Amygdala (tissue), 56 donors: ENCODE measurements at regions not wholly inside any gene's neighbourhood (a gene's known extent, or its start where the extent isn't known, plus 50 kb on each side); places are given as distances from the start of the nearest gene placed in this dataset.
"Not testable (repeated sequence)": the region's sequence is repeated elsewhere in the genome, so short reads cannot be mapped to it uniquely, and the experiment has no call there.

Experiments used
- DNase-seq, 56 donors: peaks; one replicate each; lab custom pipeline; 2025; lab: John Stamatoyannopoulos, UW

DNA sequence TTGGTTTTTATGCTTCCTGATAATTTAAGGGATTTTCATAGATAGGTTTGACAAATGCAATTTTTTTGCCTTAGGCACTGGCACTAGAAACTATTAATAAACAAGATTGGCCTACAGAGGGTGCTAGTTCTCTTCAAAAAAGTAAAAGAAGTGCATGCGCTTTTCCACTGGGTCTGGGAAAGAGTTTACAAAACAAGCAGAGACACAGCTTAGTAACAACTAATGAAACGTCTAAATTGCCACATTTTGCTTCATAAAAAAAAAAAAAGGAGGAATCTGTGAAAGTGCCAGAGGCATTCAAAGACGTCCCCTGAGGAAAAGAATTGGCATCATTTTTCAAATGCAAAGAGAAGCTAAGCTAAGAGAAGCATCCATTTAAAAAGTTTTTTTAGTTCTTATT is 58.3 kb upstream of the EEA1 start:
- peak in 8 of 56 donors; percentile 2 to 68 (median 18) for DNase-seq

DNA sequence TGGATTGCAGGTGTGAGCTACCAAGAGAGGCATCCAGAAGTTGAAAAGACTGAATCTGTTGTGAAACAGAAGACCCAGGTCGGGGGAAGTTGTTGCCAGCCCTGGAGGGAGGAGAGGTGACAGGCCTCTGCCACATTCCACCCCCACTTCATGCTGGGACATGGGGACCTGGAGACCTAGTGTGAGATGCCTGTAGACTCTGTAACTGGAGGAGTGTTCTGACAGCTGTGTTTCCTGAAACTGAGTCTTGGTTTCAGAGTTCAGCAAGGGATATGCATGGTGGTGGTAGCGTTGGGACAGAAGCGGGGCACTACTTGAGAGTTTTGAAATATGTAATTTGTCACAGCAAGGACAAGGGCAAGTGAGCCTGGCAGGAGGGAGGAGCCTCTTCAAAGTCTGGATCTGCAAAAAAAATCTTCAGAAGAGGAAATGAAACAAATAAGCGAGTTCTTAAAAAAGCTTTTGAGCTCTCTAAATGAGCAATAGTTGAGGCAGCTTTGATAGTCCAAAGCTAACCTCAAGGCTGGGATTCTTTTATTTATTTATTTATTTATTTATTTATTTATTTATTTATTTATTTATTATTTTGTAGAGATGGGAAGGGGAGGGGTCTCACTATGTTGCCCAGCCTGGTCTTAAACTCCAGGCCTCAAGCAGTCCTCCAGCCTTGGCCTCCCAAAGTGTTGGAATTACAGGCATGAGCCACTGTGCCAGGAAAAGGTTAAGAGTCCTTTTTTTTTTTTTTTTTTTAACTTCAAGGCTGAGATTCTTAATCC is 58.9 kb upstream of the EEA1 start:
- DNase-seq = peak in 1 of 56 donors; percentile 2

DNA sequence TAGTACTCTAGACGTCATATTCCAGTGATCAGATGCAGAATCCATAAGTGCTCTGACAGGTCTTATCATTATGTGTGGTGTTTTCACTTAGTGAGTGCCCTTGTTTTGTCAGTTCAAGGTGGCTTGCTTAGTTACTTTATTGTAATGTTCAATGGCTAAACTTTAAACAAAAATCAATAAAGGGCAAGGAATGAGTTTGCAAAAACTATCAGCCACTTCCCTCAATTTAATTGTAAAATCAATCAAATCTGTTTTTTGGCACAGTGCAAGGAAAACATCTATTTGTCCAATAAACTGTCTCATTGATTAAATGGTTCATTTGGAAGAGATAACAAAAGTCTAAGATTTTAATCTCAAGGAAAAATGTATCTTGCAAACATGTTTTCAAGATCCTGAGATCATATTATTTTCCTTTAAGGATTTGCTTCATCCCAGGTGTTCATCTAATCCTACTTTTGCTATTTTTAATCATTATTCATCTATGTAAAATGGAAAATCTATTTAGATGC is 59.6 kb upstream of the EEA1 start:
- DNase-seq = no peak

DNA sequence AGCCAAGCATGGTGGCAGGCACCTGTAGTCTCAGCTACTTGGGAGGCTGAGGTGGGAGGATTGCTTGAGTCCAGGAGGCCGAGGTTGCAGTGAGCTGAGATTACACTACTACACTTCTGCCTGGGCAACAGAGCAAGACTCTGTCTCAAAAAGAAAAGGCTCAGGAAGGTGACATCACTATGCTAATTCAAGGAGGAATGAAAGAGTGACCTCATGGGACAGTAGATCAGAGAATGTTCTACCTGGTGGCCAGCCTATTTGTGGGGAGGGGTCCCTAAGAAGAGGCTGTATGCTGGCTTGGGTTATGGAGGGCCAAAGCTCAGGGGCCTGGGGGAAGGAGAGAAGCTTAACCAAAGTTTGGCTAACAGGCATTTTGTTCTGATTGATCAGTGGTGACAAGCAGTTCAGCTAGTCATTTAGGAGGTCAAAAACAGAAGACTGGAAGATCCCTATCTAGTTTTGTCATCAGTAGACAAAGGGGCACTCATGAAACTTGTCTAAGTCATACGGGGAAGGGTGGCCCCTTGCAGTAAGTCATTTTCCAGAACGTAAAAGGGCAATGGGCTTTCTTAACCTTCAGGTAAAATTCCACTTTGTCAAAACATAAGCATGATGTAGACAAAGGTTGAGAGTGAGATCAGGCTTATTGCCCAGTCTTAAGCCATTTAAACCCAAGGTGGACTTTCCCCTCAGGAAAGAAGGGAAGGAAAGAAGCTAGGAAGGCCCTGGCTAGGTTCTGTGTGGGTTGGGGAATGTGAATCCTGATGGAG is 60.8 kb upstream of the EEA1 start:
- DNase-seq = no peak

DNA sequence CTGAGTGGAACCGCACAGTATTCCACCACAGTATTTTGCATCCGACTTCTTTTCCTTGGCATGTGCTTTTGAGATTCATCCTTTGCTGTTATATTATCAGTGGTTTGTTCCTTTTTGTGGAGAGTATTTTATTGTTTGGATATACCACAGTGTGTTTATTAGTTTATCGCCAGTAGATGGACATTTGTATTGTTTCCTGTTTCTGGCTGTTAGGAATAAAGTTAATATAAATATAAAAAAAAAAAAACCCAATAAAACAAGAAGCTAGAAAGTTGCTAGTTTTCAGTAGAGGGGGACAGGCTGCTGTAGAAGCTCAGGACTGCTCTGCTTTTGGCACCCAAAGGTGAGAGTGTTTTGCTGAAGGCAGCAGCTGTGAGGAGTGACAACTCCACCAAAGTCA is 62.0 kb upstream of the EEA1 start:
- DNase-seq = no peak

DNA sequence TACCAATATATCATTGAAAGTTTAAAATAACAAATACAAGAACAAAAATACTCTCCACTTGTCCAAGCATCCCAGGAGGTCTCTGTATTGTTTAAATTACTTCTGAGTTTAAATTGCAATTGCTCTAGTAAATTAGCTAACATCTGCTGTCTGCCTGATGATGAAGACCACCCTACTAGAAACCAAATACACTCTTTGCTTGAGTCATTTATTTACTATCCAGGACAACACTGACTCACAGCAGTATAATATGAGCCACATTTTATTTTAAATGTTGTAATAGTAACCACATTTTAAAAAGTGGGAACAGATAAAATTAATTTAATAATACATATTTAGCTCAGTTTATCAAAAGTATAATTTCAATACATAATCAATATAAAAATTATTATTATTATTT is 62.9 kb upstream of the EEA1 start:
- no peak for DNase-seq

DNA sequence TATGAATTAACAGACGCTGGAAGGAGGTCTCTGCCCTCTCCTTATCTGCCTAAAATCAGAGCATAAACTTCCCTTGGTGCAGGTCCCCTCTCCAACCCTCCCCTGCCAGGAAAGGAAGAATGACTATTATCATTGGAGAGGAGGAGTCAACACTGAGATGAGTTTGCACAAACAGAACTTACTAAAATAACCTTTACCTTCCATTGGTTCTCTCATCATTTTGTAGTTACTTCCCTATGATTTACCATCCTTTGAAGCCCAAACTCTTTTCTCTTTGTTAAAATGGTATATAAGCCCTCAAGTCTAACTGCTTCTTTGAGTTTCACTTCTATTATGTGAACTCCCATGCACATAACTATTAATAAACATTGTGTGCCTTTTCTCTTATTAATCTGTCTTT is 64.2 kb upstream of the EEA1 start:
- DNase-seq = no peak

DNA sequence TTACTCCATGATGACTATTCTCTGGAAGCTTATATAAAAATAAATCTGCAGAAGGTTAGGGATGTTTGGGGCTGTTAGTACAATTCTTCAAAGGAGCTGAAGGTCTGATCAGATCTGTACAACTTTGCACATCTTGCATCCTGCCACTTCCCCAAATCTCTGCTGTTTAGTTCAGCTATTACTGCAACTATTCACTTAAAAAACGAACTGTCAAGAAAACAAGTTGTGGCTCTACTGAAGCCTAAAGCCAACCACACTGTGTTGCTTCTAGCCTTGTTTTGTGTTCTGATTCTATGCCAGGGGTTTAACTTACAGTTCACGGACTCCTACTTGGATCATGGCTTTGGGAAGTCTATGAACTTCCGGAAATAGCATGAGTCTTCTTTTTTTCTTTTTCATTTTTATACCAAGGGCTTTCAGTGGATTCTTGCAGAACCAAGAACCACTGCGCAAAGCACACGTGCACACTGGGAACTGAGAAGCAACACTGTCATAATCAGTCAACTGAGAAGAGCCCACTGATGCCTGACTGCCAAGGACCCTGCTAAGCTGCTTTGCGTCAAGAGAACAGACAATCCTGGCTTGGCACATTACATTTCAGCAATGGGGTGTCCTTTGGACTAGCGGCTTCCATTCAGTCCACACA is 66.3 kb upstream of the EEA1 start:
- DNase-seq = no peak

DNA sequence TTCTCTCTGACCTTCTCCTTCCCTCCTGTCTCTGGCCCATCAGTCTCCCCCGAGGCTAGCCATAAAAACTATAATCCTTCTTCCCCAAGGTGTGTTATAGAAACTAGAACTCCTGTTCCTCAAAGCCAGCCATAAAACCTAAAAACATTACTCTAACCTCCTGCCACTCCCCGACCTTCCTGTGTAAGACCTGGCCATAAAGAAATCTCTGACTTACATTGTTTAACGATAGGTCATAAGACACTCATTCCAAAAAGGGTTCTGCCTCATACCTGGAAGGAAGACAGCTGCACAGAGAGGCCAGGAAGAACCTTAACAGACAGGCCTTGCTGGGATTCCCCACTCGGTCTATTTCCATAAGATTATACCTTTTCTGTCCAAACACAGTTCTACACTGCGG is 70.9 kb upstream of the EEA1 start:
- no peak for DNase-seq

DNA sequence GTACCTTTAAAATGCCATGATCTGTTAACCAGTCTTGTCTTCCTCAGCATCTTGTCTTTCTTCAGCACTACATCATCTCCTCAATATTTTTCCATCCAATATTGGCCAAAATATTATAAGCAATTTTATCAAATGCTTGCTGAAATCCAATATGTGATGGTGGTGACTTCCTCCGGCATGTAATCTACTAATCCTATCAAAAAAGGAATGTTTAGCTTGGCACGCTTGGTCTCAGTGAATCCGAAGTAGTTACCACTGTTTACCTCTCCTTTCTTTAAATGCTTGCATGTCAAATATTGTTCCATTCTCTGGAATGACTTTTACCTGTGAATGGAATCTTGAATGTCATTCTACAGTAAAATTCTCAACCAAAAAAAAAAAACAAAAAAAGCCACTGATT is 72.3 kb upstream of the EEA1 start:
- no peak for DNase-seq

DNA sequence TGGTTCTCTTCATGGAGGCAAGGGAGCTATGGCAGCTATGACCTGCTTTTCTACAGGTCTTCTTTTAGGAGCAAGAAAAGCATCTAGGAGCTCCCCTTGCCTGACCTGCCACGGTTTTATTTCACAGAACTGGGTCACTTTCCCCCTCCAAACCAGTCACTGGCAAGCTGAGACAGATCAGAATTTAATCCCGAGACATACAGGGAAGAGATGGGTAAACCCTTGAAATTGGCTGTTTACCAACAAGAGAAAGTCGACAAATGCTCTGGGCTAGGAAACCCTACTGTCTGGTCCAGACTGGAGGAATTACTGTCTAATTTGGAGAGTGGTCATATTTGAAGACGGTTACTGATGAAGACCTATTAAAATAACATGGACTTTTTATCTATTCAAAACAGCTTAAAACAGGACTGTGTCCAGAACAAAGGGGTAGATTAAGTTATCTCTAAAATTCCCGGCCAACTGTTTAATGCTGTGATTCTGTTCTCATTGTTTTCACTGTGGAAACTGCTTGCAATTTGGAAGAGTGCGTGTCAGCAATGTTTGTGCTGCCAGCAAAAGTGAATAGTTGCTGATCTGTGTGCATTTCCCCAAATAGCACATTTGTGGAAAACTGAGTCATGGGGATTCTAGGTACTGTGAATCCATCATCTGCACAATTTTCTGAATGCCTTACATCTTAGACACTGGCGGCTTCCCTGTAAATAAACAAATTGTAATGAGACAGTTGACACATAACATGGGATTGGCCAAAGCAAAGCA is 73.4 kb upstream of the EEA1 start:
- peak in 1 of 56 donors; percentile 4 for DNase-seq

DNA sequence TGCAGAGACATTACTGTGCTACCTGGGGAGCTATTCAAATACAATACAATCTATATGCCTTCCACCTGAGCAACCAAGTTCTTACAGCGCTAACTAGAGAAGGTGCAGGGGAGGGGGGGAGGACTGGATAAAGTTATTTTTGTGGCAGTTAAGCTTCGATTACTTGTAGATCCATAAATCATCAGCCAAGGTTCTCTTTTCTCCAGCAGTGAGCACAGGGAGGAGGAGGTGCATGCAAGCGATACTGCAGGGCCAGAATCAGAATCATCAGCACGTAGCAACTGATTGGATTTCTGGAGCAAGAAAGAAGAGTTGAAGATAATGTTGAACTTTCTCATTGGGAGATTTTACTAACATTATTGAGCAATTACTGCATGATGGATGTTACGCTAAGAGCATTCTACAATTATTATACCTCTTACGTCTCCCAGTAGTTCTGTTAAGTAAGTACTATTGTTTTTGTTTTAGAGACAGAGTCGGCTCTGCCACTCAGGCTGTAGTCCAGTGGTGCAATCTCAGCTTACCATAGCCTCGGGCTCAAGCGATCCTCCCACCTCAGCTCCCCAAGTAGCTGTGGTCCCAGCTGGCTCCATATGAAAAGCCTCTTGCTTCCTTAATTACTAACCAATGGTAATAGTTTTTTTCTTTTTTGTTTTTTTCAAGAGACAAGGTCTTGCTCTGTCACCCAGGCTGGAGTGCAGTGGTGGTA is 74.6 kb upstream of the EEA1 start:
- no peak for DNase-seq

DNA sequence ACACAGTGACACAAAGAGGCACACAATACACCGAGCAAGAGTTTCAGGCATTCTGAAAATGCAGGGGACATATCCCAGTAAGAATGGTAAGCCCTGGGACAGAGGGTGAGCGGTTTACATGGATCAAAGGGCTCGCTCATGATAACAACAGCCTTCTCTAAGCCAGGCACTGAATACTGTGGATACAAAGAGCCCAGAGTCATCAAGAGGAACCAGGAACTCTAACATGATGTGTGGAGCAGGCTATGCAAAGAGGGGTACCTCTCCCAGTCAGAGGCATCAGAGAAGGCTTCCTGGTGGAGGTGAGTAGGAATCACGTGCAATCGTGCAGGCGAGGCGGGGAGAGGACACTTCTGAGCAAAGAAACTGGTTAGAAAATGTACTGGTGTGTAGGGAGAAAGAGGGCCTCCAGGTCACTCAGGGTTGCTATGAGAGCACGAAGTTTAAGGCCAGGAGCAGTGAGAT is 76.9 kb upstream of the EEA1 start:
- DNase-seq = no peak

DNA sequence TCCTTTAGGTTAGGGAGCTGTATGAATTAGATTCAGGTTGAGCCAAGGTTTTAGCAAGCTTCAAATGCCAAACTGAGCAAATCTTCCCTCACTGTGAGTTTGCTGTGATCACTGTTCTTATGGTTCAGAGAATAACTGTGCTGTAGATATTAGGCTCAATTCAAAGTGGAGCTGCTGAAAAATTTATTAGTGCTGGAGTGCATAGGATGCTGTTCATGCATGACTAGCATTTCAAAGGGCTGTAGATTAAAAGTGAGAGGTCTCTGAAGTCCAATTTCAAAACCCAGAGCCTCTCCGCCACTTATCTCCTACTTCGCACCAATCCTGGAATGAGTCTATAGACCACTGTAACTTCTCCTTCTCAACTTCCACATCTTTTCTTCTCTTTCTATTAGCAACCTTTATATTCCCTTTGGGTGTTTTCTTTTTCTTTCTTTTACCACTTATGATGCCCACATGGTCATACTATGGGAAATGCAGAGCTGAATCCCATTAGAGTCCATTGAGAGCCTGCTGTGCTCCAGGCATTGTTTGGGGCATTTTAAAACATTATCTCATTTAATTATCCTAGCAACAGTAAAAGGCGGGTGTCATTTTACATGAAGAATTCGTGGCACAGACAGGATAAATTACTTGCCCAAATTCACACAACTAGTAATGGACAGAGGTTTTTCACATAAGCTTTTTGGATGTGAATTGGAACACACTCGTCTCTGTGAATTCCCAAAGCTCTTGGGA is 77.5 kb upstream of the EEA1 start:
- DNase-seq = no peak

DNA sequence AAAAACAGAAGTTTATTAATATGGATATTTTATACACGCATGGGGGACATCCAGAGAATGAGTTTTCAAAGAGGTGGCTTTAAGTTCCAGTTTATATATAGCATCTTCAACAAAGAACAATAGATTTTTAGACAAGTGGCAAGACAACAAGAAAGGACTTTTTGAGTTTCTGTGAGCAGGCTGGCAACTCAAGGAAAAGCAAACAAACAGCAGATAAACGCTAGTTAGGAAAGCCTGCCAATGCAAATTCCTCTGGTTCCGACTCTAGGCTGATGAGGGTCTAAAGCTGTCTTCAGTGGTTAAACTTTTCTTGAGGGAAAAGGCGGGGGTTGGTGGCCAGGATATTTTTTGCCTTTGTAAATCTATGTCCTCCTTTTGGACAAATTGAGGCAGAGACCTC is 78.4 kb upstream of the EEA1 start:
- no peak for DNase-seq

DNA sequence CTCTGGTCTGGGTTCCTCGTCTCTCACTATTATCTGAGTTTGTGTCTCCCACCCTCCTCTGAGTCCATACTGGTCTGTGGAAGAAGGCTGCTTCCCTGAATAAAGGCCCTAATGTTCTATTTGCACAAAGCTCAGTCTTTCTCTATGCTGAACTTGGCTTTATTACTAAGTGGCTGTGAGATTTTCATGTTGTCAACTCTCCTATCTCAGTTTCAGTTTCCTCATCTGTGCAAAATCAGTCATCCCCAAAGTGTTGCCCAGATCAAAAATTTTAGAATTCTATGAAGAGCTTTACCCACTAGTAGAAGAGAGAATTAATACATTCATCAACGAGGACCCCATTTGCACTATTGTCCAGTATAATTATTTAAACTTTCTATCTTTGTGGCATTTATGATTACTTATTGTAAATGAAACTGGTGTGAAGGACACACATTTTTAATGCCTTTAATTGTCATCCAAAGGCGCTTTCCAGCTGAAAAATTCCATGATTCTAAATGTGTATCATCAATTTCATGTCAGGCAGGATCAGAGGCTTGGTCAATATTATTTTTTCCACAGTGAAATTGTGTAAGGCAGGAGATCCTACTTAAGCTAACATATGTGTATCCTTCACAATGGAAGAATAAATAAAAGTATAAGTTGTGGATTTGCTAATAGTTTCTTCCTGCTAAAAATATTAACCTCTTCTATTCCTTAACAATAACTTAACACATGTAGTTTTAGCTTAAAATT is 79.1 kb upstream of the EEA1 start:
- DNase-seq = no peak

DNA sequence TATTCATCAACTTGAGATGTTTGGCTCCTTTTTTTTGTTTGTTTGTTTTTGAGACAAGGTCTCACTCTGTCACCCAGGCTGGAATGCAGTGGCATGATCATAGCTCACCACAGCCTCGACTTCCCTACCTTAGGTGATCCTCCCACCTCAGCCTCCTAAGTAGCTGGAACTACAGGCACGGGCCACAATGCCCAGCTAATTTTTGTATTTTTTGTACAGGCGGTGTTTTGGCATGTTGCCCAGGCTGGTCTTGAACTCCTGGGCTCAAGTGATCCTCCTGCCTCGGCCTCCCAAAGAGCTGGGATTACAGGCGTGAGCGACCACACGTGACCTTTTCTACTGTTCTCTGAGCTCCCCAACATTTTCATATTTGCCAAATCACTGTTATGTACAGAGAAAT is 79.8 kb upstream of the EEA1 start:
- DNase-seq = not testable (repeated sequence)

DNA sequence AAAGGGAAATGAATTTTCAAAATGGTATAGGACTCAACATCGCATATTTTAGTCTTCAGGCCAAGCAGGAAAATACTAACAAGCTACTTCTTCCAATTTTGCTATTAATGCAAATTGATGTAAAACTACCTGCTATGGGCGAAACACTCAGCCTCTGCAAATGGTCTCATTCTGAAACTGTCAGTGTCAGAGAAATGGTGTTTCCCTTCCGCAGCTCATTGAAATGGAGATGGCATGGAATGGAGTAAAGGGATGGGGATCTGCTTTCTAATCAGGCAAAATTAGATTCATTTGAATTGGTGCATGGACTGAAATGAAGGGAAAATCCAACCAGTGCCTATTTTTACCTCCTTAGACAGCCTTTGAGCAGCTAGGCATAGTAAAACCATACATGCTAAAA is 80.4 kb upstream of the EEA1 start:
- no peak for DNase-seq

DNA sequence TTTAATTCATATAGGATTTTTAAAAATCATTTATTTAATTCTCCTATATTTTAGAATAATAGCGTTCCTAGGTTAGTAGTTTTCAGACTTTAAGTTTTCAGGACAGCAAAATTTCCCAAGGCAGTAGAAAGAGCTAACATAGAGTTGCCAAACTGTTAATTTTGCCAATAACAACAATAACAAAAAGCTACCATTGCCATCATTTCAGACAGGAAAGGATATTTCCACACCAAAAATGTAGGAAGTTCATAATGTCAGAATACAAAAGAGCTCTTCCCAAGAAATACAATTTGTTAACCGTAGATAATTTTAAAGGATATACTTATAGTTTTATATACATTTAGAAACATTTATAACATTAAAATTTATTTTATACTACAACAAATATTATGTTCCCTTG is 81.4 kb upstream of the EEA1 start:
- DNase-seq = no peak
